ENCODE measurements at regions not wholly inside any gene's neighbourhood (a gene's known extent, or its start where the extent isn't known, plus 50 kb on each side); places are given as distances from the start of the nearest gene placed in this dataset.
A peak's percentile ranks its signal among the peaks of the same experiment; 100 is the strongest.
"Not testable (repeated sequence)": the region's sequence is repeated elsewhere in the genome, so short reads cannot be mapped to it uniquely, and the experiment has no call there.

GRCh38 chr9:124122321-124122720, 110.8 kb downstream of the LHX2 start (continued):
- TF ChIP-seq TAF1 (conservative IDR thresholded peaks at IDR 0.05) (no peak), GABPA (IDR thresholded peaks at IDR 0.05 in 1 of 2, conservative IDR thresholded peaks at IDR 0.05 in 1 of 2) (no peak), HNF4A (conservative IDR thresholded peaks at IDR 0.05) (no peak)

GRCh38 chr9:124122813-124123462, 111.4 kb downstream of the LHX2 start:
- 73% methylated on average over 3 of the region's 3 CpGs for WGBS
- no peak overlapping the region for H3K4me3 ChIP-seq (ENCODE audit: low read depth in 1 of 3, low read length in 3 of 3)
- TF ChIP-seq RAD21 (IDR thresholded peaks at IDR 0.05) (peak; percentile 42 to 60), RXRA (IDR thresholded peaks at IDR 0.05) (no peak), CTCF (IDR thresholded peaks at IDR 0.05; ENCODE audit: low read depth, low read length, missing input control) (peak; percentile 38)
- no peak overlapping the region for H3K9ac ChIP-seq (ENCODE audit: low read depth in 1 of 2, low read length in 2 of 2)
- H3K27ac ChIP-seq (ENCODE audit: low read depth in 1 of 2, low read length in 2 of 2) = no peak overlapping the region
- DNase-seq (ENCODE audit: low spot score) = no peak
- H3K36me3 ChIP-seq (ENCODE audit: control insufficient read depth in 4 of 4, insufficient read depth in 3 of 4, low read depth in 1 of 4, low read length in 3 of 4) = no peaks in the 10 kb centered on the region
- H3K4me1 ChIP-seq (ENCODE audit: control insufficient read depth in 4 of 4, insufficient read depth in 4 of 4, low read length in 3 of 4) = no peaks in the 10 kb centered on the region
- H3K9me3 ChIP-seq (ENCODE audit: control insufficient read depth in 4 of 4, low read length in 3 of 4) = peaks cover 0 to 8% (median 0%) of the 10 kb centered on the region in 4 donors
- no peaks in the 10 kb centered on the region for H3K27me3 ChIP-seq (ENCODE audit: control insufficient read depth in 4 of 4, insufficient read depth in 4 of 4, low read length in 3 of 4)

- WGBS = 90% methylated on average over 1 of the region's 1 CpG
- DNase-seq (ENCODE audit: low spot score); H3K9me3 ChIP-seq (ENCODE audit: control insufficient read depth in 4 of 4, low read length in 3 of 4); H3K36me3 ChIP-seq (ENCODE audit: control insufficient read depth in 4 of 4, insufficient read depth in 3 of 4, low read depth in 1 of 4, low read length in 3 of 4); H3K4me3 ChIP-seq (ENCODE audit: low read depth in 1 of 3, low read length in 3 of 3); H3K27me3 ChIP-seq (ENCODE audit: control insufficient read depth in 4 of 4, insufficient read depth in 4 of 4, low read length in 3 of 4); H3K9ac ChIP-seq (ENCODE audit: low read depth in 1 of 2, low read length in 2 of 2); H3K27ac ChIP-seq (ENCODE audit: low read depth in 1 of 2, low read length in 2 of 2); H3K4me1 ChIP-seq (ENCODE audit: control insufficient read depth in 4 of 4, insufficient read depth in 4 of 4, low read length in 3 of 4): not testable (repeated sequence)
Observed at GRCh38 chr9:124123621-124124020, 112.1 kb downstream of the LHX2 start.

- no peaks in the 10 kb centered on the region for H3K36me3 ChIP-seq (ENCODE audit: control insufficient read depth in 4 of 4, insufficient read depth in 3 of 4, low read depth in 1 of 4, low read length in 3 of 4)
Observed at GRCh38 chr9:124124729-124125650, 113.4 kb downstream of the LHX2 start.

GRCh38 chr9:124125651-124125977, 114.0 kb downstream of the LHX2 start:
- no peak overlapping the region for H3K4me3 ChIP-seq (ENCODE audit: low read depth in 1 of 3, low read length in 3 of 3)
- H3K27ac ChIP-seq (ENCODE audit: low read depth in 1 of 2, low read length in 2 of 2) = no peak overlapping the region
- no peak for DNase-seq (ENCODE audit: low spot score)
- no peaks in the 10 kb centered on the region for H3K27me3 ChIP-seq (ENCODE audit: control insufficient read depth in 4 of 4, insufficient read depth in 4 of 4, low read length in 3 of 4)
- no peak overlapping the region for H3K9ac ChIP-seq (ENCODE audit: low read depth in 1 of 2, low read length in 2 of 2)
- H3K4me1 ChIP-seq (ENCODE audit: control insufficient read depth in 4 of 4, insufficient read depth in 4 of 4, low read length in 3 of 4) = no peaks in the 10 kb centered on the region
- TF ChIP-seq JUND (IDR thresholded peaks at IDR 0.05) (no peak), YY1 (IDR thresholded peaks at IDR 0.05) (no peak), RAD21 (IDR thresholded peaks at IDR 0.05) (no peak), HNF4G (IDR thresholded peaks at IDR 0.05) (no peak), NR2F2 (IDR thresholded peaks at IDR 0.05) (no peak), ZBTB33 (IDR thresholded peaks at IDR 0.05) (no peak), GABPA (IDR thresholded peaks at IDR 0.05 in 1 of 2, conservative IDR thresholded peaks at IDR 0.05 in 1 of 2) (no peak), RXRA (IDR thresholded peaks at IDR 0.05) (no peak), HNF4A (conservative IDR thresholded peaks at IDR 0.05) (no peak), FOXA1 (IDR thresholded peaks at IDR 0.05) (no peak), FOXA2 (IDR thresholded peaks at IDR 0.05) (no peak), MAX (IDR thresholded peaks at IDR 0.05) (no peak), SP1 (IDR thresholded peaks at IDR 0.05) (no peak), EGR1 (IDR thresholded peaks at IDR 0.05; ENCODE audit: low read depth in 2 of 2) (no peak), TAF1 (conservative IDR thresholded peaks at IDR 0.05) (no peak)
- H3K36me3 ChIP-seq (ENCODE audit: control insufficient read depth in 4 of 4, insufficient read depth in 3 of 4, low read depth in 1 of 4, low read length in 3 of 4) = no peaks in the 10 kb centered on the region
- peaks cover 0 to 8% (median 0%) of the 10 kb centered on the region in 4 donors for H3K9me3 ChIP-seq (ENCODE audit: control insufficient read depth in 4 of 4, low read length in 3 of 4)
- 68% methylated on average over 12 of the region's 12 CpGs for WGBS

More at GRCh38 chr9:124124729-124125650, 113.4 kb downstream of the LHX2 start:
- no peak overlapping the region for H3K27ac ChIP-seq (ENCODE audit: low read depth in 1 of 2, low read length in 2 of 2)
- H3K4me3 ChIP-seq (ENCODE audit: low read depth in 1 of 3, low read length in 3 of 3) = no peak overlapping the region
- no peak for TF ChIP-seq JUND (IDR thresholded peaks at IDR 0.05)
- no peaks in the 10 kb centered on the region for H3K27me3 ChIP-seq (ENCODE audit: control insufficient read depth in 4 of 4, insufficient read depth in 4 of 4, low read length in 3 of 4)
- H3K9me3 ChIP-seq (ENCODE audit: control insufficient read depth in 4 of 4, low read length in 3 of 4) = peaks cover 0 to 8% (median 0%) of the 10 kb centered on the region in 4 donors
- H3K9ac ChIP-seq (ENCODE audit: low read depth in 1 of 2, low read length in 2 of 2) = no peak overlapping the region
- WGBS = 90% methylated on average over 19 of the region's 19 CpGs
- H3K4me1 ChIP-seq (ENCODE audit: control insufficient read depth in 4 of 4, insufficient read depth in 4 of 4, low read length in 3 of 4) = no peaks in the 10 kb centered on the region
- no peak for DNase-seq (ENCODE audit: low spot score)

All from liver (tissue), 8 donors.